Mucosa of stomach (tissue), 1 donor: ENCODE measurements at regions not wholly inside any gene's neighbourhood (a gene's known extent, or its start where the extent isn't known, plus 50 kb on each side); places are given as distances from the start of the nearest gene placed in this dataset.
"Not testable (repeated sequence)": the region's sequence is repeated elsewhere in the genome, so short reads cannot be mapped to it uniquely, and the experiment has no call there.

ENCODE experiments used
- H3K27me3 ChIP-seq: one replicate; pipeline ENCODE4 v1.7.0; 2013; ENCODE audit warnings: mild to moderate bottlenecking, low read length; ENCODE audit not compliant: control insufficient read depth, insufficient read depth
- H3K36me3 ChIP-seq: one replicate; pipeline ENCODE4 v1.7.0; 2013; ENCODE audit warnings: low read length; ENCODE audit not compliant: control insufficient read depth, insufficient read depth
- H3K4me1 ChIP-seq: one replicate; pipeline ENCODE4 v1.7.0; 2013; ENCODE audit warnings: mild to moderate bottlenecking, low read length; ENCODE audit not compliant: control insufficient read depth, insufficient read depth
- H3K4me3 ChIP-seq: one replicate; pipeline ENCODE4 v1.7.0; 2013; ENCODE audit warnings: low read length
- H3K9ac ChIP-seq: one replicate; pipeline ENCODE4 v1.7.0; 2013; ENCODE audit warnings: mild to moderate bottlenecking, low read length, moderate library complexity
- H3K9me3 ChIP-seq: one replicate; pipeline ENCODE4 v1.7.0; 2013; ENCODE audit warnings: mild to moderate bottlenecking, low read length, moderate library complexity; ENCODE audit not compliant: control insufficient read depth
- donor health status: Pancreatic carcinoma.

DNA sequence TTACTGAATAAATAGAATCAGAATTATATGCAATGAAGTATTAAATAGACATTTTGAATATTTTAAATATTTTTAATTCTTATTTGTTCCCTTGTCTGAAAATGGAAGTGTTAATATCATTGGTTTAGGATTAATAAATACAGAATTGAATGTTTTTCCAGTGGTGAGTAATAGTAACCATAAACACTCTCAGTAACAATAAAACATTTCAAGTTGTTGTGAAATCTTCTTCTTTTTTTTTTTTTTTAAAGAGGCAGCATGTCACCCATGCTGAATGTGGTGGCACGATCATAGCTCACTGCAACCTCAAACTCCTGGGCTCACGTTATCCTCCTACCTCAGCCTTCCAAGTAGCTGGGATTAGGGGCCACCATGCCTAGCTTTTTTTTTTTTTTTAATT lies 86.2 kb upstream of the ZBTB18 start:
- H3K4me3 ChIP-seq, result no peak overlapping the region
- no peaks in the 10 kb centered on the region for H3K9me3 ChIP-seq
- no peaks in the 10 kb centered on the region for H3K4me1 ChIP-seq
- no peaks in the 10 kb centered on the region for H3K27me3 ChIP-seq
- no peak overlapping the region for H3K9ac ChIP-seq
- H3K36me3 ChIP-seq, result no peaks in the 10 kb centered on the region

DNA sequence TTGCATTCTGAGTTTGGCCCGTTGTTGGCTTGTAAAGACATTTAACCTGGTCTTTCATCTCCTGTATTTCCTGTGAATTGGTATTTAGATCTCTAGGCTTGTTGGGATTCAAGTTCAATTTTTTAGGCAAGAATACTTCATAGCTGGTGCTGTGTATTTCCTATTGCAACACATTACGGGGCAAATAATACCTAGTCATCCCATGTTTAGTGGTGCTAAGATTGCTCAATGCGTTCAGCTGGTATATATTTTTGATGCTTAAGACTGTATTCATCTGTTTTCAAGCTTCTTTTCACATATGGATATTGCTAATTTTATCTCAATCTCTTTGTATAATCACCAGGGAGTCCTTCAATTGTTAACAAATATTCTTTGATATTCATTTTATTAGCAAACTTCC lies 87.5 kb upstream of the ZBTB18 start:
- Histone ChIP-seq H3K36me3 (no peaks in the 10 kb centered on the region), H3K9ac (no peak overlapping the region), H3K27me3 (no peaks in the 10 kb centered on the region), H3K9me3 (no peaks in the 10 kb centered on the region), H3K4me1 (no peaks in the 10 kb centered on the region), H3K4me3 (no peak overlapping the region)

DNA sequence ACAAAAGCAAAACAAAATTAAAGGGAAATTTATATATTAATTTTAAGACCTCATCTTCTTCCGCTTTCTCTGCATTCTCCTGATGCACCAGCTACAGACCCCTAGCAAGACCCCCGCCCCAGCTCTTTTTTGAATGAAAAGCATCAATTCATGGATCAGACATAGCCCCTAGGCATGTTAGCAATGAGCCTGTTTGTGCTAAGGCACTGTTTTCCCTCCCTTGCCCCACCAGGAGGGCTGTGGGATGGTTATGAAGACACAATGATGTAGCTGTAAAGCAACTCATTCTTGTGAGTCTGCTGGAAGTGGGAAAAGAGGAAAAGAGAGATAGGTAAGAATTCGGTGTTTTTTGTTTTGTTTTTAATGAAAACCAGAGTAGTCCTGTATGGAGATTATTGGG lies 88.5 kb upstream of the ZBTB18 start:
- no peaks in the 10 kb centered on the region for H3K4me1 ChIP-seq

DNA sequence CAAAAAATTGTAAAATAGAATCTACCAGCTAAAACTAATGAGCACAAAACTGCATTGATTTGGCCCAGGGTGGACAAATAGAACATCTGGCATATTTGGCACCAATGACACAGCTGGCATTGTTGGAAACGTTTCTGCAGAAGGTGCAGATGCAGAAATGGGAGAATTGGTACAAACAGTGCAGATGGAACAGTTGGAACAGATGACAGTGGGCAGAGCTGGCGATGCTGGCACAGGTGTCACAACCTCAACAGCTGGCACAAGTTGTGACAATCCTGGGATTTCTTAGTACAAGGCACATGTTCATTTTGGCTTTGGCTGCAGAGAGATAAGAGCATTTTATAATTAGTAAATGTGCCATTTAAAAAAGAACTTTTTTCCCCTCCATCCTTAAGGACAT lies 91.1 kb upstream of the ZBTB18 start:
- H3K4me1 ChIP-seq, result no peaks in the 10 kb centered on the region
- no peaks in the 10 kb centered on the region for H3K27me3 ChIP-seq
- no peak overlapping the region for H3K9ac ChIP-seq
- no peak overlapping the region for H3K4me3 ChIP-seq
- H3K36me3 ChIP-seq, result no peaks in the 10 kb centered on the region
- H3K9me3 ChIP-seq, result no peaks in the 10 kb centered on the region

More for the DNA sequence above, 88.5 kb upstream of the ZBTB18 start:
- no peaks in the 10 kb centered on the region for H3K36me3 ChIP-seq
- no peak overlapping the region for H3K9ac ChIP-seq
- no peaks in the 10 kb centered on the region for H3K9me3 ChIP-seq
- H3K27me3 ChIP-seq, result no peaks in the 10 kb centered on the region
- no peak overlapping the region for H3K4me3 ChIP-seq

DNA sequence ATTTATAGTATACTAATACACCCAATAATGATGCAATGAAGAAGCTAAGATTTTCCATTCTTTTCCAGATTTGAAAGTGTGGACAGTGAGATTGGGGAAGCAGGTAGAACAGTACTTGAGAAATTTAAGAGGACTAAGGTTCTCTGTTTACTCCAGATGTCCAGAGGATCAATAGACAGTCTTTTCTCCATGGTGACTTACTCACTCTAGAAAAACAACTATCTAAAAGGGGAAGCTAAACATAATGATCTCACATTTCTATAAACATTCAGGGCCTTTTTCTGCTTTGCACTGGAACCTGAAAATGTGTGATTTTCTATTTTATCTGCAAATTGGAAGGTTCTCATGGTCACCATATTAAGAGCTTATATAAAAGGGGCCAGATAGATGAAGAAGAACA lies 93.9 kb upstream of the ZBTB18 start:
- no peaks in the 10 kb centered on the region for H3K27me3 ChIP-seq
- no peaks in the 10 kb centered on the region for H3K9me3 ChIP-seq
- H3K4me3 ChIP-seq, result no peak overlapping the region
- no peaks in the 10 kb centered on the region for H3K36me3 ChIP-seq
- H3K4me1 ChIP-seq, result no peaks in the 10 kb centered on the region
- no peak overlapping the region for H3K9ac ChIP-seq

DNA sequence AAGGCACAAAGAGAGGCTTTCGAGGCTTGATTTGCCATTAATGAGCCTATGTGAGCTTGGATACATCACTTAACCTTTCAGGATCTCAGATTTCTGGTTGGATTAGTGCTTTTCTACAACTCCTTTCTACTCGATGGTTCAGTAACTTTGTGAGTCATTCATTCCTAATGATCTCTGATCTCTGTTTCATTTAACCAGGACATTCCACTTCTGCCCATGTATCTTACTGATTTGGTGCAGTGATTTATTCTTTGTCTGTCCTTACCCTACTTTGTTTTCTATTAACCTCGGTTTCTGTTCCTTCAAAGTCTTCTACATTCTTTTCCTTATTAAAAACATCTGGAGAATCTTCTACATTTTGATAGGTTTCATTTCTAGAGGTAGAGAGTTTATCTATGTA lies 94.6 kb upstream of the ZBTB18 start:
- Histone ChIP-seq H3K9ac (no peak overlapping the region), H3K4me1 (no peaks in the 10 kb centered on the region), H3K9me3 (no peaks in the 10 kb centered on the region), H3K36me3 (no peaks in the 10 kb centered on the region), H3K4me3 (no peak overlapping the region), H3K27me3 (no peaks in the 10 kb centered on the region)

DNA sequence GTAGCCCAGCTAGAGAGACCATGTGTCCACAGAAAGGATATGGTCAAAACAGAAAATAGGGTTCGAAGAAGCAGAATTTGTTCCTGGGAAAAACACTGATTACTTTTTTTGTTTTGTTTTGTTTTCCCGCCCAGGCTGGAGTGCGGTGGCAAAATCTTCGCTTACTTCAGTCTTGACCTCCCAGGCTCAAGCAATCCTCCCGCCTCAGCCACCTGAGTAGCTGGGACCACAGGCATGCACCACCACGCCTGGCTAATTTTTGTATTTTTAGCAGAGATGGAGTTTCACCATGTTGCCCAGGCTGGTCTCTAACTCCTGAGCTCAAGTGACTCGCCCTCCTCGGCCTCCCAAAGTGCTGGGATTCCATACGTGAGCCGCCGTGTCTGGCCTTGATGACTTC lies 99.9 kb upstream of the ZBTB18 start:
- not testable (repeated sequence) for H3K4me1 ChIP-seq, H3K36me3 ChIP-seq, H3K9ac ChIP-seq, H3K9me3 ChIP-seq, H3K27me3 ChIP-seq, H3K4me3 ChIP-seq

DNA sequence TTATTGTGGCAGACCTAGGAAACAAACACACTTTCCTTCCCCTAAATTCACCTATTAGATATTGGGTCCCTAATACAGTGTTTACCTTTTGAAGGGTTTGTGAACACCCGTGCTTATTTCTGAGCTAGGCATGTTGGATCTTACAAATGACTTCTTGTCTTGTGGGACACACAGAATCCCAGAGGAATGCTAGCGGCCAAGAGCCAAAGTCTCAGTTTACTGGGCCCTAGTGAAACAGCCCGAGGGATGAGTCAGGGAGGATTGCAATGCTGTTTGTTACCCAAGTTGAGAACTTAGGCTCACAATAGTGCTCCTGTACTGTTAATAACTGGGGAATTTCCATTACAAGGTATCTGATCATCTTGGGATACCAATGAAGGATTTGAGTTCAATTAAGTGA lies 100.1 kb upstream of the AKT3 start:
- H3K4me3 ChIP-seq, result no peak overlapping the region
- no peak overlapping the region for H3K9ac ChIP-seq
- no peaks in the 10 kb centered on the region for H3K36me3 ChIP-seq
- H3K9me3 ChIP-seq, result no peaks in the 10 kb centered on the region
- H3K4me1 ChIP-seq, result no peaks in the 10 kb centered on the region
- H3K27me3 ChIP-seq, result peaks cover 6% of the 10 kb centered on the region

DNA sequence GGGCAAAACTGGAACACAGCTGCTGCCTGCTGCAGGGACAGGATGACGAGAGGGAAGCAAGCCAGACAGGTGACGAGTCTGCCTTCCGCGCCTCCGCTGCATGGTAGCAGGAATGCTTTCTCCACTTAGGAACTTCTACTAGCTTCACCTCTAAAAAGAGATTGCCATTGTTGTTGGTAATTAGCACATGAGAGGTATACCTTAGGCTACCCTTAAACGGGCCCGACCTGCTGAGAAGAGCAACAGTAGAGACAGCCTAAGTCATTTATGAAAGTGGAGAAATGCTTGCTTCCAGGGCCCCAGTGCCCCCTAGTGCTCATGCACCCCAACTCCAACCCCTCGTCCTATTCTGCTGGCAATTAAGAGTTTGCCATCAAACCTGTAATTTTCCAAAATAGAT lies 96.9 kb upstream of the AKT3 start:
- Histone ChIP-seq H3K9me3 (no peaks in the 10 kb centered on the region), H3K9ac (no peak overlapping the region), H3K4me3 (no peak overlapping the region), H3K4me1 (no peaks in the 10 kb centered on the region), H3K27me3 (peaks cover 6% of the 10 kb centered on the region), H3K36me3 (no peaks in the 10 kb centered on the region)

DNA sequence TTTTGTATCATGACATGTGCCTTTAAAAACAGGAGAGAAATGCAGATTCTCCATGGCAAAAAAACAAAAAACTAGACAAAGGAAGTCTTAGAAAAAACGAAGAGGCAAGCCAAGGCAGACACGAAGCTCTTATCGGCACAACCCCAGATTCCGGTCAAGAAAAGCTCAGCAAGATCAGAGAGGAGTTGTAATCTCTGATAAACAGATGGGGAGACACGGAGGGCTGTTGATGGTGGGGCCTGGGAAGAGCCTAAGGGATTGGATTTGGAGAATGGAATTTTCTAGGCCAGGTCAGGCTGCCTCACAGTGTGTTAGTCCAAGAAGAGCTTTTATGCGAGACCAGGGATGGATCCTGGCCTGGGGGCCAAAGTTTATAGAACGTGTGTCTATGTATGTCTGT lies 96.2 kb upstream of the AKT3 start:
- H3K9ac ChIP-seq, result no peak overlapping the region
- no peaks in the 10 kb centered on the region for H3K36me3 ChIP-seq
- peaks cover 6% of the 10 kb centered on the region for H3K27me3 ChIP-seq
- H3K4me3 ChIP-seq, result no peak overlapping the region
- no peaks in the 10 kb centered on the region for H3K4me1 ChIP-seq
- no peaks in the 10 kb centered on the region for H3K9me3 ChIP-seq

DNA sequence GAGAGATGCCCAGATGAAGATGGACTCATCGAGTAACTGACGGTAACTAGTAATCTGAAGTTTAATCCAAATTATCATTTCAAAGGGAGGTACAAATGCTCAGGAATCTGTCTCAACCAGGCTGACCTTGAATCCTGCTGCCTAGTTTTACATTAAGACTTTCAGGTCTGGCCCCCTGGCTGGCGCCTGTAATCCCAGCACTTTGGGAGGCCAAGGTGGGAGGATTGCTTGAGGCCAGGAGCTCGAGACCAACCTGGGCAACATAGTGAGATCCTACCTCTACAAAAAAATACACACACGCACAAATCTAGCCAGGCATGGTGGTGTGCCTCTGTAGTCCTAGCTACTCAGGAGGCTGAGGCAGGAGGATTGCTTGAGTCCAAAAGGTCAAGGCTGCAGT lies 95.7 kb upstream of the AKT3 start:
- no peaks in the 10 kb centered on the region for H3K36me3 ChIP-seq
- no peaks in the 10 kb centered on the region for H3K9me3 ChIP-seq
- H3K4me3 ChIP-seq, result no peak overlapping the region
- H3K4me1 ChIP-seq, result no peaks in the 10 kb centered on the region
- H3K9ac ChIP-seq, result no peak overlapping the region
- peaks cover 6% of the 10 kb centered on the region for H3K27me3 ChIP-seq

DNA sequence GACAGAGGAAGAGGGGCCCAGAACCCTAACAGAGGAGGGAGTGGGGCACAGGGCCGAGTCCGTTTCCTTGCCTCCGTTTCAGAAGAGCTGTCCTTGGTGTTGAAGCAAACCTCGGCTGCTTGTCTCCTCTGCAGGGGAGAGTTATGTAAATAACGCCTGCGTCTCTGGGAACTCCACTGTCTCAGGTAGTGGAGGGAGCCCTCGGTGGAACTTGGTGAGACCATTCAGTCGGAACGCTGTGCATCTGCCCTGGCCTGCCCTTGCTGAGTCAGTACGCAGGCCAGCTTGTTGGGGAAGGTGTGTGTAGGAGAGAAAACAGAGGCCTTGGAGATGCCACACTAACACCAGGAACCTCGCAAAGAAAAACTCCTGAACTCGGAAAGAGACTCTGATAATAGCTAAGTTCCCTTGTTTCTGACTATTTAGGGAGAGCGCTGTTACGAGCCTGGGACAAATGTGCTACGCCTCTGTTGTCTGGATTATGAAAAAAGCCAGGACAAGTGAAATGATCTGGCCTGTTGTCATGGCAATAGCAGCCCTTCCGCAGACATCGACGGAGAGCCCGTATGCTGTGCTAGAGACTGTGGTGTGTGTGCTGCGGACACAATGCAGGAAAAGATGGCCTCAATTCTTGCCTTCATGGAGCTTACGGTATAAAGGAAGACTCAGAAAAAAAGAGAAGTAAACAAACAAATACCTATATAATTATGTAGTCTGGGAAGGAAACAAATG lies 94.6 kb upstream of the AKT3 start:
- Histone ChIP-seq H3K4me3 (no peak overlapping the region), H3K27me3 (peaks cover 6% of the 10 kb centered on the region), H3K9ac (no peak overlapping the region), H3K36me3 (no peaks in the 10 kb centered on the region), H3K9me3 (no peaks in the 10 kb centered on the region), H3K4me1 (no peaks in the 10 kb centered on the region)
